CD1c-positive myeloid dendritic cell (primary cell): ENCODE measurements at regions not wholly inside any gene's neighbourhood (a gene's known extent, or its start where the extent isn't known, plus 50 kb on each side); places are given as distances from the start of the nearest gene placed in this dataset.
A peak's percentile ranks its signal among the peaks of the same experiment; 100 is the strongest.

Source experiments
- DNase-seq: peaks from one replicate; pipeline ENCODE4 v3.0.0-alpha.2; 2016; ENCODE audit errors: extremely low spot score

- DNase-seq = no peak
Measured at GRCh38 chr12:21993438-21993981, 52.3 kb upstream of the ABCC9 start.

GRCh38 chr12:21992823-21993222, 51.6 kb upstream of the ABCC9 start:
- peak; percentile 16 for DNase-seq

GRCh38 chr12:21991526-21991925, 50.3 kb upstream of the ABCC9 start:
- no peak for DNase-seq
